PC-9 (cell line): ENCODE measurements at regions not wholly inside any gene's neighbourhood (a gene's known extent, or its start where the extent isn't known, plus 50 kb on each side); places are given as distances from the start of the nearest gene placed in this dataset.

Experiments used
- EZH2 ChIP-seq: fragments of 200-600 bp; sonication (generic); IDR thresholded peaks from 2 replicates; pipeline ENCODE4 v1.8.0; 2017; ENCODE audit warnings: antibody characterized with exemption, low read depth
- TF ChIP-seq, protein P1 (sequence below): fragments of 200-600 bp; sonication (generic); conservative IDR thresholded peaks from 2 replicates; pipeline ENCODE4 v1.6.1; 2017; ENCODE audit warnings: mixed run types, antibody characterized with exemption, mild to moderate bottlenecking, moderate library complexity

DNA sequence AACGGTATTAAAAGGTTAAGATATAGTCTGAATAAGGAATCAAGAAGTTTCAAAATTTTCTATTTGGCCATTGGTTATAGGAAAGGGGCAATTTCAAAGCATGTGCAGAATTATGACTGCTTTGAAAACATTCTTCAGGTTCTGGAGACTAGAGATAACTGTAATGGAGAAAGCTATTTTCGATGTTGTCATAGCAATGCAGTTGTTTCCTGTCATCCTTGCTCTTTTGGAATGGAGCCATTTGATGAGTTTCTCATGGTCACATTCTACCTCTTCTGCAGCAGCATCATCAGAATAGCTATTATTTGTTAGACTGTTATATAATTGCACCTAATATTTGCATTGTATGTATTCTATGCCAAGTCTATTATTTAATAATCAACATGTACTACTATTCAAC is 368.2 kb upstream of the NR3C2 start:
- TF ChIP-seq, protein P1, sequence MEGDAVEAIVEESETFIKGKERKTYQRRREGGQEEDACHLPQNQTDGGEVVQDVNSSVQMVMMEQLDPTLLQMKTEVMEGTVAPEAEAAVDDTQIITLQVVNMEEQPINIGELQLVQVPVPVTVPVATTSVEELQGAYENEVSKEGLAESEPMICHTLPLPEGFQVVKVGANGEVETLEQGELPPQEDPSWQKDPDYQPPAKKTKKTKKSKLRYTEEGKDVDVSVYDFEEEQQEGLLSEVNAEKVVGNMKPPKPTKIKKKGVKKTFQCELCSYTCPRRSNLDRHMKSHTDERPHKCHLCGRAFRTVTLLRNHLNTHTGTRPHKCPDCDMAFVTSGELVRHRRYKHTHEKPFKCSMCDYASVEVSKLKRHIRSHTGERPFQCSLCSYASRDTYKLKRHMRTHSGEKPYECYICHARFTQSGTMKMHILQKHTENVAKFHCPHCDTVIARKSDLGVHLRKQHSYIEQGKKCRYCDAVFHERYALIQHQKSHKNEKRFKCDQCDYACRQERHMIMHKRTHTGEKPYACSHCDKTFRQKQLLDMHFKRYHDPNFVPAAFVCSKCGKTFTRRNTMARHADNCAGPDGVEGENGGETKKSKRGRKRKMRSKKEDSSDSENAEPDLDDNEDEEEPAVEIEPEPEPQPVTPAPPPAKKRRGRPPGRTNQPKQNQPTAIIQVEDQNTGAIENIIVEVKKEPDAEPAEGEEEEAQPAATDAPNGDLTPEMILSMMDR, result no peak
- no peak for TF ChIP-seq EZH2
